ENCODE measurements at regions not wholly inside any gene's neighbourhood (a gene's known extent, or its start where the extent isn't known, plus 50 kb on each side); places are given as distances from the start of the nearest gene placed in this dataset.
"Not testable (repeated sequence)": the region's sequence is repeated elsewhere in the genome, so short reads cannot be mapped to it uniquely, and the experiment has no call there.

DNA sequence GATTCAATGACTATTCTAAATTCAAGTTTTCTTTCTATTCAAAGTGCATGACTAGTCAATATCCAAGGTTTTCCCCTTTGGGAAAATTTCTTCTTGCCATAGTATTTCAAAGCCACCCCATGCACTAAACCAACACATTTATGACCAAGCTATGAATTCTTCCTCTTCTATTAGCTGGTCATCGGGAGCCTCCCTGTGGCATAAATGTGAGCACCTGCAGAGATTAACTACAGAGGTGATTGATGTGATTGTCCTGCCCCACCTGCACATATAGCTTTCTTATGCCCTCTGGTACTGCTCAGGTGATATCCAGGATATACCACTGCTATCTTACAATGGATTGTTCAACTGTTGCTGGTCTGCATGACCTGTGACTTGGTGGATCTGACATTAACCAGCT lies 694.9 kb downstream of the ZBBX start:
- no peak for DNase-seq

DNA sequence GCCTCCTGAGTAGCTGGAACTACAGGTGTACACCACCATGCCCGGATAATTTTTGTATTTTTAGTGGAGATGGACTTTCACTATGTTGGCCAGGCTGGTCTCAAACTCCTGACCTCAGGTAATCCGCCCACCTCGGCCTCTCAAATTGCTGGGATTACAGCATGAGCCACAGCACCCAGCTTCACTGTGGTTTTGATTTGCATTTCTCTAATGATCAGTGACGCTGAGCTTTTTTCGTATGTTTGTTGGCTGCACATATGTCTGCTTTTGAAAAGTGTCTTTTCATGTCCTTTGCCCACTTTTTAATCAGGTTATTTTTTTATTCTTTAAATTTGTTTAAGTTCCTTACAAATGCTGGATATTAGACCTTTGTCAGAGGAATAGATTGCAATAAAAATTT lies 696.0 kb downstream of the ZBBX start:
- DNase-seq = not testable (repeated sequence)

DNA sequence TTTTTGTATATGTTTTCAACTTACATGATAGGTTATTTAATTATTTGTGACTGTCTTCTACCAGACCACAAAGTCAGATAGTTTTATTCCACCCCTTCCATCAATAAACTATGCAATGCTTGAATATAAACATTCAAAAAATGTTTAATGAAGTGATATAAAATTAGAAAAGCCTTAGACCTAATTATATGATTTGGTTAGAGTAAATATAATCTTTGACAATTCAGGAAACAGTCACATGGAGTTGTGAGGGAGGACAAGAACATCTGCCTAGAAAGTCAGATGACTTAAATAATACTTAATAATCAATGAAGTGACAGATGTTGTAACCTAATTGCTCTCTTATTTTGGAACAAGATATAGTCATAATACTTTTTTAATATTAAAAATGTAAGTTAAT lies 710.3 kb downstream of the ZBBX start:
- DNase-seq = no peak

DNA sequence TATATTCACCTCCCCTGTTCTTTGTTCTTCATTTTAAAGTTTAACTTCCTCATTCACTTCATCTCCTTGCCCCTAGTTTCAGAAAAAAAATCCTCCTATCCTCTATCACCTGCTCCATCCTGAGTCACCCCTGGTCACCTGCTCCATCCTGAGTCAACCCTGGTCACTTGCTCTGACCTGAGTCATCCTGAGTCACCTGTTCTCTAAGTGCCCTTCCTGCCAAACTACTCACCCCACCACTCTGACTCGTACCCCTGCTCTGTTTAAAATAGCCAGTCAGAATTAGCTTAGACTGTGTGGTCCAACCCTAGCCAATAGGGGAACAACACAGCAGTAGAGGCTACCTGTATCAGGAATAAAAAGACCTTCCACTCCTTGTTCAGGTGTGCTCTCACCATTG lies 716.9 kb downstream of the ZBBX start:
- no peak for DNase-seq

DNA sequence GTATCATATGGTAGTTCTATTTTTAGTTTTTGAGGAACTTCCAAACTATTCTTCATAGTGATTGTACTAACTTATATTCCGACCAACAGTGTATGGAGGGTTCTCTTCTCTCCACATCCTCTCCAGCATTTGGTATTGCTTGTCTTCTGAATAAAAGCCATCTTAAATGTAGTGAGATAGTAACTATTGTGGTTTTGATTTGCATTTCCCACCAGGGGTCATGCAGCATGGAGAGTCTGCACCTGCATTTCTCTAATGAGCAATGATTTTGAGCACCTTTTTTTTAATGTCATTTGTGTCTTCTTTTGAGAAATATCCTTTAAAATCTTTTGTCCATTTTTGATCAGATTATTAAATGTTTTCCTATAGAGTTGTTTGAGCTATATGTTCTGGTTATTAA lies 718.5 kb downstream of the ZBBX start:
- DNase-seq = no peak

DNA sequence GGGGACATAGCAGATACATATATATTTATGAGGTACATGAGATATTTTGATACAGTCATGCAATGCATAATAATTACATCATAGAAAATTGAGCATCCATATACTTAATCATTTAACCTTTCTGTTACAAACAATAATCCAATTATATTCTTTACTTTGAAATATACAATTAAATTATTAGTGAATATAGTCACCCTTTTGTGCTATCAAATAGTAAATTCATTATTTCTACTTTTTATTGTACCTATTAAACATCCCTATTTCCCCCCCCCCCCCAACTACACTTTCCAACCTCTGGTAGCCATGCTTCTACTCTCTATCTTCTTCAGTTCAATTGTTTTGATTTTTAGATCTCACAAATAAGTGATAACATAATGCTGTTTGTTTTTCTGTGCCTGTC lies 719.1 kb downstream of the ZBBX start:
- DNase-seq = no peak

DNA sequence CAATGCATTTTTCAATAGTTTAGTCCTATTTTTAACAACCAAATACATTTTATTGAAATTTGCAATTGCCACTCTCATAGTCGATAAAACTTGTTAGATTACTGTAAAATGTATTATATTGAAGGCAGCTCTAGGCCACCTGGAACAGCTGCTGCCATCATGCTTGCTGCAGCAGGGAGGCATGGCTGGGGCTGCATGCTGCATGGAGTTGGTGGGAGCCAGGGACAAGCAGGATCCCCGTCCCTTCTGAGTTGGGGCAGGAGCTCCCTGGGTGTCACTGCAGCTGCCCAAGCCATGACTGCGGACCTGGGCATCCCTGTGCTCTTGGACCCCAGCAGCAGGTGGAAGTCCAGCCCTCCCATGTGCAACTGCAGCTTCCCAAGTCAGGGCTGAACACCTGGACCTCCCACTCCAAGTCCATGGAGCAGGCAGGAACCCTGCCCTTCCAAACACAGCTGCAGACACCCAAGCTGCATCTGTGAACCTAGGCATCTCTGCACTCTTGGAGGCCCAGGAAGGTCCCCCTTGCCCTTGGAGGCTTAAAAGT lies 742.0 kb downstream of the ZBBX start:
- DNase-seq = no peak

DNA sequence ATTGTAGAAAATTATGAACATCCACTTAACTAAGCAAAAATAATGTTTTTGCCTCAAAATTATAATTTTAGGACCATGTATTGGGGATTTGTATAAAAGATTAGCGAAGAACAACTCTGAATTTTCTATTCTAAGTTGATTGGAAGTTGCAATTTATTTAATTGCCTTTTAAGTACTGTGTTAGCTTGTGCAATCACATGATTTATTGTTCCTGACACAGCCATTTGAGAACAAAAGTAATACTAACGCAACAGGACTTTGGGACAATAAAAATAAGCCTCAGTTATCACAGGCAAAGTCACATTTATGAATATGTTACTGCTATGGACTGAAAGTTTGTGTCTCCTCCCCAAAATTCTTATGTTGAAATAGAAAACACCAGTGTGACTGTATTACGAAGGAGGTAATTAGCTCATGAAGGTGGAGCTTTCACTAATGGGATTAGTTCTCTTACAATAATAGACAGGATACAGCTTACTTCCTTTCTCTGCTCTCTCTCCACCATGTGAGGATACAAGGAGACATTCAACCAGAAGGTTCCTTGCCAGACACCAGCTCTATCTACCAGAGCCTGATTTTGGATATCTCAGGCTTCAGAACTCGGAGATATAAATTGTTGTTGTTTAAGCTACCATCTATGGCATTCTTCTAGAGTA lies 745.9 kb downstream of the ZBBX start:
- no peak for DNase-seq

DNA sequence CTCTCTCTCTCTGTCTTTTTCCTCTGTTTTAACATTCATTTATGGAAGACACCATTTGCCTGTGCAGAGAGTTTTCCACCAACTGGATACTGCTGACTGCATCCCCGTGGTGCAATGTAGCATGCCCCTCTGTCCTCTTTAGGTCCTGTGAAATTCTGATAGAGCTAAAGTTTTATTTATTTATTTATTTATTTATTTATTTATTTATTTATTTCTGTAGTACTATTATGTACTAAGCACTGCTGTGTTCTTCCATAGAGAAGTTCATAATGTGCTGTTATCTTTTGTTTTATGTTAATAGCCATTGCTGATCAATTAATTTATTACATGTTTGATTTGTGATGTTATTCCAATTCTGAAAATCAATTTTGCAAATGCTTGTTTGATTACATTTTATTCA lies 749.9 kb downstream of the ZBBX start:
- no peak for DNase-seq

DNA sequence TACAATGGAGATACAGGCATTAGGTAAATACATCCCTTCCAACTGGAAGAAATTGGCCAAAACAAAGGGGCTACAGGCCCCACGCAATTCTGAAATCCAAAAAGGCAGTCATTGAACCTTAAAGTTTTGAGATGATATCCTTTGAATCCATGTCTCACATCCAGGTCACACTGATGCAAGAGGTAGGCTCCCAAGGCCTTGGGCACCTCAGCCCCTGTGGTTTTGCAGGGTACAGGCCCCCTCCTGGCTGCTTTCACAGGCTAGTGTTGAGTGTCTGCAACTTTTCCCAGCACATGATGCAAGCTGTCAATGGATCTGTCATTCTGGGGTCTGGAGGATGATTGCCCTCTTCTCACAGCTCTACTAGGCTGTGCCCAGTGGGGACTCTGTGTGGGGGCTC lies 766.7 kb downstream of the ZBBX start:
- DNase-seq = no peak

DNA sequence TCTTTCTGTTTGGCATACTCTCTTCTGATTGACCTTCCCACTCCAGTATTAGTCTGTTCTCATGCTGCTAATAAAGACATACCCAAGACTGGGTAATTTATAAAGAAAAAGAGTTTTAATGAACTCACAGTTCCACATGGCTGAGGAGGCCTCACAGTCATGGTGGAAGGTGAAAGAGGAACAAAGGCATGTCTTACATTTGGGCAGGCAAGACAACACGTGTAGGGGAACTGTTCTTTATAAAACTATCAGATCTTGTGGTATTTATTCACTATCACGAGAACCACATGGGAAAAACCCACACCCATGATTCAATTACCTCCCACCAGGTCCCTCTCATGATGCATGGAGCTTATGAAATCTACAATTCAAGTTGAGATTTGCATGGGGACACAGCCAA lies 767.3 kb downstream of the ZBBX start:
- not testable (repeated sequence) for DNase-seq

DNA sequence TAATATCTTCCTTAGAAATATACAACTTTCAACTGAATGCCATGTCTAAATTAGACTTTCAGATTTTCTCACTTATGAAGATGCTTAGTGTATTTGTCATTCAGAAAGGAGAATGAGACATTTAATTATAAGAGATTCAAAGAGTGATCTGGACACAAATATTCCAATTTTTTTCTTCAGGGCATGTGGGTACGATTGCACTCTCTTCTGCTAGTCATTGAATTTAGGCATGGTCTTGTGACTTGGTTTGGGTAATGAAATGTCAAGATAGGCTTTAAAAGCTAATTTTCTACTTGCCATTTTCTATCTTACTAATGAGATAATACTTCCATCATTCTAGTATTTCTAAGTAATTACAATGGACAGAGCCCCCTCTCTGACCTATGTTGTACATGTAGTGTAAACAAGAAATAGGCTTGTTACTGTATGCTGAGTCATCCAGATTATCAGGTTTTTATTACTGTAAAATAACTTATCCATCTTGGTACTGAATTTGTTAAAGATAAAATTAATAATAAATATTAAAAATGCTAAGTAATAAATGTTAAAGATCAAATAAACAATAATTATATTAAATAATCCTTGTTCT lies 770.8 kb upstream of the BCHE start:
- DNase-seq = no peak

DNA sequence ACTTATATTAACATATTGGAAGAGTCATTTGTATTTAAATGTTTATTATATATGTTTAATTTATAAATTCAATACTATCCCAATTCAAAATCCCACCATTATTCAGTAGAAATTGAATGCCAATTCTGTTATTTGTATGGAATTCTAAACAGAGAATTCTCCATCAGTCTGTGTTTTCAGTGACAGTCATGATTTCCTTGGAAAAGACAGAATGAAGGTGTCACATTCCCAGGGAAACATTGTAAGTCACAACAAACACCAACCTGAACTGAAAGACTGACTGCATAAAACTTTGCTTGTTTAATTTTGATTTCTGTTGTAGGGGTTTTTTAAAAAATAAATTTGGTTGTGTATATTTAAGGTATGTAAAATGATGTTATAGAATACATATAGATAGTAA lies 769.8 kb upstream of the BCHE start:
- no peak for DNase-seq

DNA sequence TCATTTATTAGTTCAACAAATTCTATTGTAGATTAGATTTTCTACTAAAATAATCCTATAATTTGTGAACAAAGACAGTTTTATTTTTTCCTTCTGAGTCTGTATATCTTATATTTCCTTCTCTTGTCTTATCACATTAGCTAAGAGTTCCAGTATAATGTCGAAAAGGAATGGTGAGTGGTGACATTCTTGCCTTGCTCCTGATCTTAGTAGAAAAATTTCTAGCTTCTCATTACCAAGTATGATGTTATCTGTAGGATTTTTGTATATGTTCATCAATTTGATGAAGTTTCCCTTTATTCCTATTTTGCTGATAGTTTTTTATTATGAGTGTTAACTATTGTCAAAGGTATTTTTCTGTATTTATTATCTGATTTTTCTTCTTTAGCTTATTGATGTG lies 756.6 kb upstream of the BCHE start:
- no peak for DNase-seq

DNA sequence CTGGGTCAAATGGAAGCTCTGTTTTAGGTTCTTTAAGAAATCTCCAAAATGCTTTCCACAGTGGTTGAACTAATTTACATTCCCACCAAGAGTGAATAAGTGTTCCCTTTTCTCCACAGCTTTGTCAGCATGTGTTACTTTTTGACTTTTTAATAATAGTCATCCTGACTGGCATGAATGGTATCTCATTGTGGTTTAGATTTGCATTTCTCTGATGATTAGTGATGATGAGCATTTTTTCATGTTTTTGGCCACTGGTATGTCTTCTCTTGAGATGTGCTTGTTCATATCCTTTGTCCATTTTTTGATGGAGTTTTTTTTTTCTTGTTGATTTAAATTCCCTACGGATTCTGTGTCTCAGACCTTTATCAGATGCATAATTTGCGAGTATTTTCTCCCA lies 745.0 kb upstream of the BCHE start:
- no peak for DNase-seq

DNA sequence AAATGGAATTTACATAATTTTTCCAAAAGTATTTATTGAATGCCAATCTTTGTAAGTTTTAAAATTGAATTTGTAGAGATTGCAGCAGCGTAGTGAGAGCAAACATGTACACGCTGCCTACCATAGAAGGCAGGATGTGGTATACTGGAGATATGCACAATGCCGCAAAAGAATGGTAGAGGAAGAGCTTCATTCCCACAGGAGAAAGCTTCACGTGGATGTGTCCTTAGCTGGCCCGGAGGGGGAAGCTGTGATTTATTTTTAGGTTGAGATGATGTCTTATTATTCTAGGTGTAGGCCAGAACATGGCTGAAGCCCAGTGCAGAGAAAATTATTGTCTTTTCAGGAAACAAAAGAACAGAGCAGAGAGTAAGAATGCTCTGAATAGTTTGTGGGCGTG lies 743.3 kb upstream of the BCHE start:
- no peak for DNase-seq

DNA sequence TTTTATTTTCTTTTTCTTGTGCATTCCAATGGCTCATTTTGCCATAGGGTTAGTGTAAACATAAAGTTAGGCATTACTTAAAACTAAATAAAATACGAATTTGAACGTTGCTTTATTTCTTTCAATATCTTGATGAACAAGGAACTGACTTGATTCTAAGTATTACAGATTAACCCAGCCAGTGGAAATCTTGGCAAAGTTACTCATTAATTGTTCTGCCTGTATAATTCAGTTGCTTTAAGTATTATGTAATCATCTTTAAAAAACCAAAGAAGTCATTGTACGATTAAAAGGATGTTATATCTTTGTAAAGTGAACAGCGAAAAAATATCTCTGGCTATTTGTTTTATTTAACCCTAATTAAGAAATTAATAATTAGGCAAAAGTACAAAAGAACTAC lies 737.9 kb upstream of the BCHE start:
- DNase-seq = no peak

DNA sequence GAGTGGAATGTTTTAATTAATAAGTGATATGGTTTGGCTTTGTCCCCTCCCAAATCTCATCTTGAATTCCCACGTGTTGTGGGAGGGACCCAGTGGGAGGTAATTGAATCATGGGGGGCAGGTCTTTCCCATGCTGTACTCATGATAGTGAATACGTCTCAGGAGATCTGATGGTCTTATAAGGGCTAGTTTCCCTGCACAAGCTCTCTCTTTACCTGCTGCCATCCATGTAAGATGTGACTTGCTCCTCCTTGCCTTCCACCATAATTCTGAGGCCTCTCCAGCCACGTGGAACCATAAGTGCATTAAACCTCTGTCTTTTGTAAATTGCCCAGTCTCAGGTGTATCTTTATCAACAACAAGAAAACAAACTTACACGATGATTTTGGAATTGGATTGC lies 734.5 kb upstream of the BCHE start:
- DNase-seq = not testable (repeated sequence)

DNA sequence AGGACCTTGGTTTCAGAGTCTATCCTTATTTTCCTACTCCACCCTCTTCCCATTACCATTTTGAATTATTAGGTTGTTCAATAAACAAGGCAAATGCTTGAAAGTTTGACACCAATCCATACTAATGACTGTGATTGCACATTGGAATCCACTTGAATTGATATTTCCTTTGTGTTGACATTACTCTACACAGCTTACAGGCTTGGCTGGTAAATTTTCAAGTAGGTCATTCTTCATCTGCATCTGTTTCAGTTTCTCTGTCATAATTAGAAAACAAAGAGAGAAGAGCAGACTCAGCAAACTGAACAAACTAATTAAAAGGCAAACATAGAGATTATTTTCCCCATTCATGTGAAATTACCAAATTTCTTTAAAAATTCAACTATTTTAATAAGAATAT lies 732.9 kb upstream of the BCHE start:
- DNase-seq = no peak

DNA sequence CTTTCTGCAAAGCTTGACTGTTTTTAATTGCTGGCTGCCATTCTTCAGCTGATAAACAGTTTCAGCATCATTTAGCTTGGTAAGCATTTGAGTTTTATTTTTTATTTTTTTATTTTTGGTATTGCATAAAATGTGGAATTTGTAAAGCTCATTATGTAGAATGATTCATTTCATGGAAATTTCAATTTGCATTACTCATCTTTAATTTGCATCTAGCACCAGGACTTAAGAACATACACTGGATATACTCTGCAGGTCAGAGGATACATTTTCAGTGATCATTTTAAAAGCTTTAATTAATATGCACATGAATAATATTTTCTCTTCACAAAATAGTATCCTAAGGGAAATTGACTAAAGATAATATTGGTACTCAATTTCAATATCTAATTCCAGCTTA lies 732.4 kb upstream of the BCHE start:
- DNase-seq = no peak

DNA sequence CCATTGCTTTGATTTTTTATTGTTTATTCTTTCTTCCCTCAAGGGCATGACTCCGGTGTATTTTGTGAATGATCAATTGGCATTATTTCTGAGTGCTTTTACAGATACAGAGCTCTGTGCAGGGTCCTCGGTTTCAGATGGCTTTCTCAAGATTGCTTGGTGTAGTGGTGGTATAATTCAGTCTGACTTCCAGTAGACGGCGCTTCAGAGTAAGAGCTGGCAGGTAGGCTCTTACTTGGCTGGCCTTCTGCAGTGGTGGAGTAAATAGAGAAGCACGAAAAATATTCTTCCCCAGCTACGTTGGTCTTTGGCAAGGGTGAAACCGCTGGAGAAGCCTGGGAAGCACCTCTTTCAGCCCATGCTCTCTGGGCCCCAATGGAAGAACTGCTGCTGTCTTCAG lies 723.0 kb upstream of the BCHE start:
- no peak for DNase-seq

DNA sequence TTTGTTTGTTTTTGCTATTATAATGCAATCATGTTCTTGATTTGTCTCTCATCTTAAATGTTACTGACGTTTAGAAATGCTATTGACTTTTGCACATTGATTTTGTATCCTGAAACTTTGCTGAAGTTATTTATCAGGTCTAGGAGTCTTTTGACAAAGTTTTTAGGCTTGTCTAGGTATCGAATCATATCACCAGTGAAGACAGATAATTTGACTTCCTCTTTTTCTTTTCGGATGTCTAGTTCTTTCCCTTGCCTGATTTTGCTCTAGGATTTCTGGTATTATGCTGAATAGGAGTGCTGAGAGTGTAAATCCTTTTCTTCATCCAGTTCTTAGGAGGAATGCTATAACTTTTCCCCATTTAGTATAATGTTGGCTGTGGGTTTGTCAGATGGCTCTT lies 719.7 kb upstream of the BCHE start:
- DNase-seq = no peak

DNA sequence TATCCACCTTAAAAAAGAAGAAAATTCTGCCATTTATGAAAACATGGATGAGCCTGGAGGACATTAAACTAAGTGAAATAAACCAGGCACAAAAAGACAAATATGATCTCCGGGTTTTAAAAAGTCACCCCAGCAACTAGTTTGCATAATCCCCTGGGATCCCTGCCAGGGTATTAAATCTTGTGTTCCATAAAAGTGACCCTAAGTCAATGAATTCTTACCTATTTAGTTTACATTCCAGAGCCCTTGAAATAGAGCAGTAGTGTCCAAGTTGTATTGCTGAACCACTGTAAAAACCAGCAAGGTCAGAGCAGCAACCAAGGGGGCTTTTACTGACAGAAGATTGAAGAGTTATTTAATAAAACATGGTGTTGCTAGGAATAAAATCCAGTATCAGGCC lies 716.8 kb upstream of the BCHE start:
- no peak for DNase-seq

DNA sequence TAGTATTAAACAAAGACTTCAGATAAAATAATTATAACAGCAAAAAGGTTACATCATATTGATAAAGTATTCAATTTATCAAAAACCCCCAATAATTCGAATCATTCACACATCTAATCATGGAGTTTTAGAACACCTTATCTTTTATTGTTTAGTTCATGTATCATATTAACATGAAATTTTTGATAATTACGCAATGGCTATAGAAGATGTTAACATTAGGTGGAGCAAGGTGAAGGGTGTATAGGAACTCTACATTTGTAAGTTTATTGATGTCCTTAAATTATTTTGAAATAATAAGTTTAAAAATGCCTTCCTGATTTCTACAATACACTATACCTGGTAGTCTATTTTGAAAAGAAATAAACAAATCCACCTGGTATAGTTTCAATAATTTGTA lies 696.5 kb upstream of the BCHE start:
- no peak for DNase-seq

Measured in anterior cingulate cortex (tissue), 58 donors.